HEK293 (cell line): ENCODE measurements at regions not wholly inside any gene's neighbourhood (a gene's known extent, or its start where the extent isn't known, plus 50 kb on each side); places are given as distances from the start of the nearest gene placed in this dataset.

Experiments
- CTCF ChIA-PET: fragments of 350-600 bp; formaldehyde crosslinking; extraction: SDS; loops from one replicate; lab custom pipeline; 2021; ENCODE audit warnings: antibody characterized with exemption; lab: Yijun Ruan, JAX
- POLR2A ChIA-PET: fragments of 300-600 bp; formaldehyde crosslinking; extraction: SDS; loops from one replicate; lab custom pipeline; 2020; ENCODE audit warnings: antibody characterized with exemption, inconsistent platforms; lab: Yijun Ruan, JAX
- H3K27ac ChIP-seq: fragments of 200-500 bp; sonication (Bioruptor generic); 2 replicates; pipeline ENCODE4 v1.5.1; 2014; ENCODE audit warnings: low read depth, low read length, control low read depth, inconsistent platforms; ENCODE audit errors: extremely low read depth
- H3K36me3 ChIP-seq, 2 experiments: fragments of 200-500 bp in 1 of 2; sonication (Bioruptor generic) in 1 of 2; 1 replicate in 1 of 2; 2 replicates in 1 of 2; pipeline ENCODE4 v1.5.1; 2014 to 2017; ENCODE audit warnings: inconsistent platforms in 2 of 2, low read length in 2 of 2; ENCODE audit not compliant: control insufficient read depth in 2 of 2, insufficient read depth in 1 of 2
- H3K4me1 ChIP-seq: fragments of 200-500 bp; sonication (Bioruptor generic); 2 replicates; pipeline ENCODE4 v1.5.1; 2014; ENCODE audit warnings: mild to moderate bottlenecking, low read length, inconsistent platforms; ENCODE audit not compliant: control insufficient read depth, insufficient read depth
- H3K4me3 ChIP-seq: 2 replicates; pipeline ENCODE4 v1.5.1; 2011; ENCODE audit warnings: low read depth, mild to moderate bottlenecking, control low read depth, low read length, moderate library complexity
- H3K9me3 ChIP-seq: fragments of 200-500 bp; sonication (Bioruptor generic); 2 replicates; pipeline ENCODE4 v1.5.1; 2014; ENCODE audit warnings: low read depth, low read length, inconsistent platforms; ENCODE audit not compliant: control insufficient read depth, insufficient read depth
- ATF2 ChIP-seq: fragments of 450-650 bp; formaldehyde crosslinking; IDR thresholded peaks from 2 replicates; pipeline ENCODE4 v1.5.1; 2016; ENCODE audit warnings: missing biosample characterization, missing genetic modification characterization, low read depth
- BCL11A ChIP-seq: fragments of 450-650 bp; formaldehyde crosslinking; IDR thresholded peaks from 2 replicates; pipeline ENCODE4 v1.5.1; 2016; ENCODE audit warnings: low read depth, missing biosample characterization, missing genetic modification characterization
- GLI4 ChIP-seq: fragments of 450-650 bp; formaldehyde crosslinking; IDR thresholded peaks from 2 replicates; pipeline ENCODE4 v1.5.1; 2016; ENCODE audit warnings: missing biosample characterization, missing genetic modification characterization
- KLF8 ChIP-seq: fragments of 450-650 bp; formaldehyde crosslinking; IDR thresholded peaks from 2 replicates; pipeline ENCODE4 v1.5.1; 2016; ENCODE audit warnings: missing biosample characterization, missing genetic modification characterization
- PRDM2 ChIP-seq: fragments of 450-650 bp; formaldehyde crosslinking; IDR thresholded peaks from 2 replicates; pipeline ENCODE4 v1.5.1; 2016; ENCODE audit warnings: missing biosample characterization, missing genetic modification characterization, borderline replicate concordance
- REPIN1 ChIP-seq: fragments of 450-650 bp; formaldehyde crosslinking; IDR thresholded peaks from 2 replicates; pipeline ENCODE4 v1.5.1; 2017; ENCODE audit warnings: missing biosample characterization, missing genetic modification characterization, low read depth
- SALL2 ChIP-seq: fragments of 450-650 bp; formaldehyde crosslinking; IDR thresholded peaks from 2 replicates; pipeline ENCODE4 v1.5.0; 2017; ENCODE audit warnings: missing biosample characterization, mild to moderate bottlenecking, missing genetic modification characterization, borderline replicate concordance
- SCRT1 ChIP-seq: fragments of 450-650 bp; formaldehyde crosslinking; IDR thresholded peaks from 2 replicates; pipeline ENCODE4 v1.5.1; 2016; ENCODE audit warnings: missing biosample characterization, missing genetic modification characterization, borderline replicate concordance
- TRIM28 ChIP-seq: IDR thresholded peaks from 2 replicates; pipeline ENCODE4 v1.6.1; 2011; ENCODE audit warnings: low read length, control low read depth, borderline replicate concordance
- ZBTB1 ChIP-seq: fragments of 450-650 bp; formaldehyde crosslinking; IDR thresholded peaks from 2 replicates; pipeline ENCODE4 v1.5.1; 2016; ENCODE audit warnings: missing biosample characterization, missing genetic modification characterization
- ZBTB6 ChIP-seq: fragments of 450-650 bp; formaldehyde crosslinking; IDR thresholded peaks from 2 replicates; pipeline ENCODE4 v1.5.1; 2017; ENCODE audit warnings: missing biosample characterization, missing genetic modification characterization
- ZBTB7A ChIP-seq: fragments of 450-650 bp; formaldehyde crosslinking; IDR thresholded peaks from 2 replicates; pipeline ENCODE4 v1.5.1; 2016; ENCODE audit warnings: low read depth, missing biosample characterization, missing genetic modification characterization
- ZEB2 ChIP-seq: fragments of 450-650 bp; formaldehyde crosslinking; IDR thresholded peaks from 2 replicates; pipeline ENCODE4 v1.5.1; 2016; ENCODE audit warnings: missing biosample characterization, missing genetic modification characterization
- ZFP41 ChIP-seq: fragments of 450-650 bp; formaldehyde crosslinking; IDR thresholded peaks from 2 replicates; pipeline ENCODE4 v1.5.1; 2016; ENCODE audit warnings: missing biosample characterization, missing genetic modification characterization, borderline replicate concordance
- ZNF10 ChIP-seq: fragments of 450-650 bp; formaldehyde crosslinking; IDR thresholded peaks from 2 replicates; pipeline ENCODE4 v1.5.1; 2017; ENCODE audit warnings: missing biosample characterization, missing genetic modification characterization
- ZNF146 ChIP-seq: fragments of 450-650 bp; formaldehyde crosslinking; IDR thresholded peaks from 2 replicates; pipeline ENCODE4 v1.5.1; 2016; ENCODE audit warnings: missing biosample characterization, missing genetic modification characterization
- ZNF24 ChIP-seq: fragments of 450-650 bp; formaldehyde crosslinking; IDR thresholded peaks from 2 replicates; pipeline ENCODE4 v1.5.1; 2016; ENCODE audit warnings: missing biosample characterization, missing genetic modification characterization
- ZNF37A ChIP-seq: fragments of 450-650 bp; IDR thresholded peaks from 2 replicates; pipeline ENCODE4 v1.5.1; 2018; ENCODE audit warnings: missing biosample characterization, missing genetic modification characterization
- ZNF391 ChIP-seq: fragments of 450-650 bp; formaldehyde crosslinking; IDR thresholded peaks from 2 replicates; pipeline ENCODE4 v1.5.1; 2016; ENCODE audit warnings: low read depth, missing biosample characterization, missing genetic modification characterization, borderline replicate concordance
- ZNF404 ChIP-seq: fragments of 450-650 bp; formaldehyde crosslinking; IDR thresholded peaks from 2 replicates; pipeline ENCODE4 v1.5.1; 2017; ENCODE audit warnings: missing biosample characterization, missing genetic modification characterization
- ZNF514 ChIP-seq: fragments of 450-650 bp; formaldehyde crosslinking; IDR thresholded peaks from 2 replicates; pipeline ENCODE4 v1.5.1; 2016; ENCODE audit warnings: missing biosample characterization, missing genetic modification characterization
- ZNF549 ChIP-seq: fragments of 450-650 bp; IDR thresholded peaks from 2 replicates; pipeline ENCODE4 v1.5.1; 2018; ENCODE audit warnings: missing biosample characterization, missing genetic modification characterization, mild to moderate bottlenecking, inconsistent platforms, moderate library complexity
- ZNF626 ChIP-seq: fragments of 450-650 bp; sonication (Bioruptor Pico); formaldehyde crosslinking; IDR thresholded peaks from 2 replicates; pipeline ENCODE4 v1.5.1; 2018; ENCODE audit warnings: missing biosample characterization, missing genetic modification characterization, inconsistent platforms
- ZNF629 ChIP-seq: fragments of 450-650 bp; formaldehyde crosslinking; IDR thresholded peaks from 2 replicates; pipeline ENCODE4 v1.5.1; 2017; ENCODE audit warnings: missing biosample characterization, missing genetic modification characterization
- ZNF747 ChIP-seq: fragments of 450-650 bp; formaldehyde crosslinking; IDR thresholded peaks from 2 replicates; pipeline ENCODE4 v1.5.1; 2016; ENCODE audit warnings: missing biosample characterization, missing genetic modification characterization
- ZNF791 ChIP-seq: fragments of 450-650 bp; formaldehyde crosslinking; IDR thresholded peaks from 2 replicates; pipeline ENCODE4 v1.5.1; 2016; ENCODE audit warnings: missing biosample characterization, missing genetic modification characterization
- ZNF837 ChIP-seq: fragments of 450-650 bp; formaldehyde crosslinking; IDR thresholded peaks from 2 replicates; pipeline ENCODE4 v1.5.1; 2016; ENCODE audit warnings: missing biosample characterization, missing genetic modification characterization
- ZSCAN16 ChIP-seq: fragments of 450-650 bp; formaldehyde crosslinking; IDR thresholded peaks from 2 replicates; pipeline ENCODE4 v1.5.1; 2016; ENCODE audit warnings: missing biosample characterization, missing genetic modification characterization

GRCh38 chr3:31410411-31410810 is 122.3 kb upstream of the STT3B start (continued):
- TF ChIP-seq ATF2 (tag by site-specific recombination) (no peak), ZSCAN16 (no peak), TRIM28 (no peak)

GRCh38 chr3:31412832-31413231 is 119.9 kb upstream of the STT3B start:
- CTCF ChIA-PET: no interaction called here
- no peak overlapping the region for H3K27ac ChIP-seq
- H3K9me3 ChIP-seq: no peaks in the 10 kb centered on the region
- POLR2A ChIA-PET: no interaction called here
- H3K4me3 ChIP-seq: no peak overlapping the region
- no peaks in the 10 kb centered on the region for H3K36me3 ChIP-seq
- H3K4me1 ChIP-seq: no peaks in the 10 kb centered on the region
- TF ChIP-seq ZNF626 (tag by site-specific recombination) (no peak), ZNF37A (tag by site-specific recombination) (no peak), GLI4 (tag by site-specific recombination) (no peak), ZFP41 (tag by site-specific recombination) (no peak), ZNF747 (tag by site-specific recombination) (no peak), ZNF146 (tag by site-specific recombination) (no peak), KLF8 (tag by site-specific recombination) (no peak), ZNF514 (tag by site-specific recombination) (no peak), ZBTB7A (tag by site-specific recombination) (no peak), SCRT1 (tag by site-specific recombination) (no peak)

DNA sequence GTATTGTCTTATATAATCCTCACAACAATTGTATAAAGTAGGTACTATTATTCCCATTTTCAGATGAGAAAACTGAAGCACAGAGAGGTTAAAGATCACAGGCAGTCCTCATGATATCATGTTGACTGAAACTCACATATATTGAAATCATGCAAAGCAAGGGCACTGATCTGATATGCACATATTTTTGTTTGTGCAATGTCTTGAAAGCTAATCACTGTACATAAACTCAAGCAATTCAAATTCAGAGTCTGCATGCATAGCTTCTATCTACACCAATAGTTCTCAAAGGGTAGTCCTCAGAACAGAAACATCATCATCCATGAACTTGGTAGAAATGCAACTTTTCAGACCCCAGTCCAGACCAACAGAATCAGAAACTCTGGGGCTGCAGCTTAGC is 119.2 kb upstream of the STT3B start:
- H3K4me3 ChIP-seq: no peak overlapping the region
- TF ChIP-seq ZBTB6 (tag by site-specific recombination) (no peak), ZNF791 (no peak), ZNF404 (tag by site-specific recombination) (no peak), SALL2 (tag by site-specific recombination) (no peak), BCL11A (tag by site-specific recombination) (no peak), ZEB2 (tag by site-specific recombination) (no peak), ZNF24 (tag by site-specific recombination) (no peak), KLF8 (tag by site-specific recombination) (no peak), ZNF837 (tag by site-specific recombination) (no peak), ZNF391 (tag by site-specific recombination) (no peak), ZNF629 (tag by site-specific recombination) (no peak), ZBTB1 (tag by site-specific recombination) (no peak), ZNF10 (tag by site-specific recombination) (no peak), ZNF549 (tag by site-specific recombination) (no peak), PRDM2 (no peak), ZNF37A (tag by site-specific recombination) (no peak), REPIN1 (tag by site-specific recombination) (no peak)
- TF ChIP-seq, all 188 proteins: peak for 0
- no peaks in the 10 kb centered on the region for H3K9me3 ChIP-seq
- ChIA-PET POLR2A (no interaction called here), CTCF (interaction anchor here (0.6 to 0.7 kb wide), 2 partner anchors 10 to 139 kb away, joined by 3 read pairs; no protein-coding TSS in a partner anchor)
- no peak overlapping the region for H3K27ac ChIP-seq
- H3K36me3 ChIP-seq: no peaks in the 10 kb centered on the region
- no peaks in the 10 kb centered on the region for H3K4me1 ChIP-seq
